K562 (cell line): ENCODE measurements at regions not wholly inside any gene's neighbourhood (a gene's known extent, or its start where the extent isn't known, plus 50 kb on each side); places are given as distances from the start of the nearest gene placed in this dataset.

ENCODE experiments used
- BCLAF1 ChIP-seq, 2 experiments: fragments of 450-650 bp in 1 of 2; IDR thresholded peaks; 2 replicates each; pipeline ENCODE4 v1.6.1; 2011 to 2017; ENCODE audit warnings: low read depth in 2 of 2, antibody characterized with exemption in 1 of 2, borderline replicate concordance in 1 of 2, low read length in 1 of 2, mild to moderate bottlenecking in 1 of 2, mixed read lengths in 1 of 2; ENCODE audit not compliant: control insufficient read depth in 1 of 2
- CHD2 ChIP-seq: IDR thresholded peaks from 2 replicates; pipeline ENCODE4 v1.6.1; 2011; ENCODE audit warnings: low read depth, low read length
- HES1 ChIP-seq: fragments of 450-650 bp; IDR thresholded peaks from 2 replicates; pipeline ENCODE4 v1.6.1; 2016; ENCODE audit warnings: low read depth, mild to moderate bottlenecking, moderate library complexity
- RNF2 ChIP-seq: sonication (generic); IDR thresholded peaks from 2 replicates; pipeline ENCODE4 v1.6.1; 2016
- SREBF1 ChIP-seq: fragments of 150-350 bp; IDR thresholded peaks from 2 replicates; pipeline ENCODE4 v1.6.1; 2014; ENCODE audit warnings: antibody characterized with exemption, low read depth, low read length, borderline replicate concordance
- ZBTB40 ChIP-seq, 2 experiments: fragments of 450-650 bp in 1 of 2; sonication (generic) in 1 of 2; formaldehyde crosslinking in 1 of 2; IDR thresholded peaks; 2 replicates each; pipeline versions ENCODE4 v1.7.1 to v1.9.0; 2016 to 2022; ENCODE audit warnings: inconsistent platforms in 1 of 2, mild to moderate bottlenecking in 1 of 2, missing genetic modification reagents in 1 of 2
- ZNF77 ChIP-seq: fragments of 250-450 bp; sonication (Bioruptor Pico); IDR thresholded peaks from 2 replicates; pipeline ENCODE4 v1.5.0; 2020
- TF ChIP-seq, protein P1 (sequence below): sonication (generic); formaldehyde crosslinking; IDR thresholded peaks from 2 replicates; pipeline ENCODE4 v1.8.0; 2023; ENCODE audit warnings: mild to moderate bottlenecking, missing genetic modification reagents

DNA sequence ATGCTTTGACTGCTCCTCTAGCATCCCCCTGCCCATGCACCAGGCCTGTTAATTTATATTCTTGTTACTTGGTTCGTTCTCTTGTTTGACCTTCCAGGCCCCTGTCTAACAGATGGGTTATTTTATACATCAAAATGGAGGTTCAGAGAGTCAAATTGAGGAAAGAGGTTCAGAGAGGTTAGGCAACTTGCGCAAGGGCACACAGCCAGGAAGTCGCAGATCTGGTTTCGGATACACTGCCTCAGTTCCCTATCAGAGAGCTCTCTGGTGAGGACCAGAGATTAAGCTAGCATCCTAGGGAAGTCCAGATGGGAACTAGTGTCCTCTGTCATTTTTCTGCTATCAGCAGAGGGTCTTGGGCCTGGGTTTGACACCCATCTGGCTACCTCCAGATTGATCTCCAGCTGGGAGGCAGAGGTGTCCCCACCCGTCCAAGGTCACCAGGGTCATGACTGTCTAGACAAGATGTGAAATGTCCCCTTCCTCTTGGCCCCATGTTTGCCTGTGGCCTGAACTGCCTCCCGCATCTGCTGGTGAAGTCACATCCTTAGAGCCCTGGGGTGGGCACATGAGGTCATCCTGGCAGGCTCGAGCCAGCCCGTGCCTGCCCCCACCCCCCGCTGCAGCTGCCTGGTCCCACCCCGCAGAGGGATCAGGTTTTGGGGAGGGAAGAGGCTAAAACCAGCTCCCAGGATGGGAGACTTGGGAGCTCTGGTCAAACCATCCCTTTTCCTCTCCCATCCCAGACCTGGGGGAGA lies 84.3 kb upstream of the NCOR2 start (continued):
- TF ChIP-seq BCLAF1 (IDR thresholded peaks at IDR 0.05; ENCODE audit: borderline replicate concordance in 1 of 2, control insufficient read depth in 1 of 2, low read depth in 2 of 2, low read length in 1 of 2) (no peak), SREBF1 (no peak), ZNF77 (CRISPR knock-in tag) (no peak), ZBTB40 (IDR thresholded peaks at IDR 0.05) (no peak), ZBTB40 (CRISPR knock-in tag; IDR thresholded peaks at IDR 0.05) (no peak), HES1 (no peak), CHD2 (no peak), RNF2 (no peak)
- TF ChIP-seq, protein P1, sequence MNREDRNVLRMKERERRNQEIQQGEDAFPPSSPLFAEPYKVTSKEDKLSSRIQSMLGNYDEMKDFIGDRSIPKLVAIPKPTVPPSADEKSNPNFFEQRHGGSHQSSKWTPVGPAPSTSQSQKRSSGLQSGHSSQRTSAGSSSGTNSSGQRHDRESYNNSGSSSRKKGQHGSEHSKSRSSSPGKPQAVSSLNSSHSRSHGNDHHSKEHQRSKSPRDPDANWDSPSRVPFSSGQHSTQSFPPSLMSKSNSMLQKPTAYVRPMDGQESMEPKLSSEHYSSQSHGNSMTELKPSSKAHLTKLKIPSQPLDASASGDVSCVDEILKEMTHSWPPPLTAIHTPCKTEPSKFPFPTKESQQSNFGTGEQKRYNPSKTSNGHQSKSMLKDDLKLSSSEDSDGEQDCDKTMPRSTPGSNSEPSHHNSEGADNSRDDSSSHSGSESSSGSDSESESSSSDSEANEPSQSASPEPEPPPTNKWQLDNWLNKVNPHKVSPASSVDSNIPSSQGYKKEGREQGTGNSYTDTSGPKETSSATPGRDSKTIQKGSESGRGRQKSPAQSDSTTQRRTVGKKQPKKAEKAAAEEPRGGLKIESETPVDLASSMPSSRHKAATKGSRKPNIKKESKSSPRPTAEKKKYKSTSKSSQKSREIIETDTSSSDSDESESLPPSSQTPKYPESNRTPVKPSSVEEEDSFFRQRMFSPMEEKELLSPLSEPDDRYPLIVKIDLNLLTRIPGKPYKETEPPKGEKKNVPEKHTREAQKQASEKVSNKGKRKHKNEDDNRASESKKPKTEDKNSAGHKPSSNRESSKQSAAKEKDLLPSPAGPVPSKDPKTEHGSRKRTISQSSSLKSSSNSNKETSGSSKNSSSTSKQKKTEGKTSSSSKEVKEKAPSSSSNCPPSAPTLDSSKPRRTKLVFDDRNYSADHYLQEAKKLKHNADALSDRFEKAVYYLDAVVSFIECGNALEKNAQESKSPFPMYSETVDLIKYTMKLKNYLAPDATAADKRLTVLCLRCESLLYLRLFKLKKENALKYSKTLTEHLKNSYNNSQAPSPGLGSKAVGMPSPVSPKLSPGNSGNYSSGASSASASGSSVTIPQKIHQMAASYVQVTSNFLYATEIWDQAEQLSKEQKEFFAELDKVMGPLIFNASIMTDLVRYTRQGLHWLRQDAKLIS (CRISPR knock-in tag): no peak
